Transverse colon (tissue), 4 donors: ENCODE measurements at regions not wholly inside any gene's neighbourhood (a gene's known extent, or its start where the extent isn't known, plus 50 kb on each side); places are given as distances from the start of the nearest gene placed in this dataset.
A peak's percentile ranks its signal among the peaks of the same experiment; 100 is the strongest.

Experiments
- CTCF ChIP-seq, 5 experiments: fragments of 200-600 bp in 3 of 5; fragments of 450-650 bp in 2 of 5; sonication (generic) in 3 of 5; IDR thresholded peaks; 1 replicate in 2 of 5; 2 replicates in 3 of 5; pipeline ENCODE4 v1.5.1; 2016 to 2017; ENCODE audit warnings: antibody characterized with exemption in 5 of 5, inconsistent platforms in 3 of 5, mild to moderate bottlenecking in 2 of 5, moderate library complexity in 1 of 5
- POLR2AphosphoS5 ChIP-seq, 3 donors: sonication (generic); formaldehyde crosslinking; IDR thresholded peaks; one replicate each; pipeline ENCODE4 v1.6.1; 2016; ENCODE audit warnings: antibody characterized with exemption in 3 of 3

GRCh38 chr7:13276977-13277376, 589.5 kb downstream of the ARL4A start:
- TF ChIP-seq CTCF (IDR thresholded peaks at IDR 0.05), result peak in 1 of 5 experiments; percentile 20
- TF ChIP-seq POLR2AphosphoS5 (IDR thresholded peaks at IDR 0.05), result no peak
